ENCODE measurements at regions not wholly inside any gene's neighbourhood (a gene's known extent, or its start where the extent isn't known, plus 50 kb on each side); places are given as distances from the start of the nearest gene placed in this dataset.

DNA sequence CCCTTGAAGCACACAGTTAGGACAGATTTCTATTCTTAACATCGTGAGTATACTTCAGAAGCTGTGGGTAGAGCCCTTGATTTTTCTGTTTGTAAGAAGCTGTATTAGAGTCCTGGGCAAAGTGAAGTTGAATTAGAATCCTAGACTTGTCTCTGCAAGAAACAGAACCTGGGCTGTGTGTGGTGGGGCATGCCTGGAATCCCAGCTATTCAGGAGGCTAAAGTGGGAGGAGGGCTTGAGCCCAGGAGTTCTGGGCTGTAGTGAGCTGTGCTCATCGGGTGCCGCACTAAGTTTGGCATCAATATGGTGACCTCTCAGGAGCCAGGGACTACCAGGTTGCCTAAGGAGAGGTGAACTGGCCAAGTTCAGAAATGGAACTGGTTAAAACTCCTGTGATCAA, 183.4 kb downstream of the GNAI1 start:
- TF ChIP-seq, protein P1, sequence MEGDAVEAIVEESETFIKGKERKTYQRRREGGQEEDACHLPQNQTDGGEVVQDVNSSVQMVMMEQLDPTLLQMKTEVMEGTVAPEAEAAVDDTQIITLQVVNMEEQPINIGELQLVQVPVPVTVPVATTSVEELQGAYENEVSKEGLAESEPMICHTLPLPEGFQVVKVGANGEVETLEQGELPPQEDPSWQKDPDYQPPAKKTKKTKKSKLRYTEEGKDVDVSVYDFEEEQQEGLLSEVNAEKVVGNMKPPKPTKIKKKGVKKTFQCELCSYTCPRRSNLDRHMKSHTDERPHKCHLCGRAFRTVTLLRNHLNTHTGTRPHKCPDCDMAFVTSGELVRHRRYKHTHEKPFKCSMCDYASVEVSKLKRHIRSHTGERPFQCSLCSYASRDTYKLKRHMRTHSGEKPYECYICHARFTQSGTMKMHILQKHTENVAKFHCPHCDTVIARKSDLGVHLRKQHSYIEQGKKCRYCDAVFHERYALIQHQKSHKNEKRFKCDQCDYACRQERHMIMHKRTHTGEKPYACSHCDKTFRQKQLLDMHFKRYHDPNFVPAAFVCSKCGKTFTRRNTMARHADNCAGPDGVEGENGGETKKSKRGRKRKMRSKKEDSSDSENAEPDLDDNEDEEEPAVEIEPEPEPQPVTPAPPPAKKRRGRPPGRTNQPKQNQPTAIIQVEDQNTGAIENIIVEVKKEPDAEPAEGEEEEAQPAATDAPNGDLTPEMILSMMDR (IDR thresholded peaks at IDR 0.05; ENCODE audit: insufficient read depth, low read depth, low read length) = no peak
- TF ChIP-seq EZH2 (IDR thresholded peaks at IDR 0.05; ENCODE audit: insufficient read depth, low read length) = no peak
- no peak for FAIRE-seq
- Histone ChIP-seq H3K9ac (ENCODE audit: low read length) (no peak overlapping the region), H3K79me2 (ENCODE audit: insufficient read depth, low read length) (no peaks in the 10 kb centered on the region), H3K4me1 (ENCODE audit: insufficient read depth, low read length) (no peaks in the 10 kb centered on the region), H3K9me3 (ENCODE audit: insufficient read depth, low read depth, low read length) (no peaks in the 10 kb centered on the region), H2AFZ (ENCODE audit: low read depth, low read length) (no peak overlapping the region), H3K4me2 (ENCODE audit: low read length) (no peak overlapping the region), H4K20me1 (ENCODE audit: insufficient read depth, low read length) (no peaks in the 10 kb centered on the region), H3K4me3 (ENCODE audit: insufficient read depth, low read depth, low read length) (no peak overlapping the region), H3K36me3 (ENCODE audit: insufficient read depth, low read length) (no peaks in the 10 kb centered on the region), H3K27ac (ENCODE audit: low read depth, low read length) (no peak overlapping the region), H3K27me3 (ENCODE audit: insufficient read depth, low read length) (no peaks in the 10 kb centered on the region)
- peaks cover 4% of the 10 kb centered on the region for H3K27me3 Mint-ChIP-seq (ENCODE audit: low read depth, unreplicated experiment)
- peak overlapping the region; percentile 50 for H3K27ac Mint-ChIP-seq (ENCODE audit: unreplicated experiment)
- no peak overlapping the region for H3K4me3 Mint-ChIP-seq (ENCODE audit: unreplicated experiment)
- no peak for DNase-seq (ENCODE audit: low read depth)
- peaks cover 10% of the 10 kb centered on the region for H3K9me3 Mint-ChIP-seq (ENCODE audit: unreplicated experiment)
- no peaks in the 10 kb centered on the region for H3K36me3 Mint-ChIP-seq (ENCODE audit: low read depth, unreplicated experiment)
- H3K4me1 Mint-ChIP-seq (ENCODE audit: low read depth, unreplicated experiment) = peaks cover 8% of the 10 kb centered on the region

DNA sequence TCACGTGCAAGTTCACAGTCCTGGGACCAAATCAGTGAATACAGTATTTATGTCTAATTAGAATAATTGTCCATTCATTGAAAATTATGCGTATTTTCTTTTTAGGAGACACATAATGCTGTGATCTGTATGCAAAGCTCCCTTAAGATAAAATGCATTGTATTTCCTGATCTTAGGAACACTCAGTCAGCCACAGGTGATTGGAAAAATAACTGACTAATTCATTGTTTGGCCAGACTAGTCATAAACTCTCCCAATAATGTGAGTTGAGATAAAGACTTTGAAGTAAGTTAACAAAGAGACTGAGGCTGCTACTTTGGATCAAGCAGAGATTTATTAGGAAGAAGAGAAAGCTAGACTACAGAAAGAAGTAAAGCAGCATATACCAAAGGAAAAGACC, 182.2 kb downstream of the GNAI1 start:
- no peak for TF ChIP-seq EZH2 (IDR thresholded peaks at IDR 0.05; ENCODE audit: insufficient read depth, low read length)
- TF ChIP-seq, protein P1 (IDR thresholded peaks at IDR 0.05; ENCODE audit: insufficient read depth, low read depth, low read length) = no peak
- peaks cover 10% of the 10 kb centered on the region for H3K9me3 Mint-ChIP-seq (ENCODE audit: unreplicated experiment)
- Histone ChIP-seq H3K79me2 (ENCODE audit: insufficient read depth, low read length) (no peaks in the 10 kb centered on the region), H3K4me2 (ENCODE audit: low read length) (no peak overlapping the region), H3K4me1 (ENCODE audit: insufficient read depth, low read length) (peaks cover 8% of the 10 kb centered on the region), H3K4me3 (ENCODE audit: insufficient read depth, low read depth, low read length) (no peak overlapping the region), H3K27me3 (ENCODE audit: insufficient read depth, low read length) (no peaks in the 10 kb centered on the region), H3K9ac (ENCODE audit: low read length) (no peak overlapping the region), H3K36me3 (ENCODE audit: insufficient read depth, low read length) (no peaks in the 10 kb centered on the region), H3K27ac (ENCODE audit: low read depth, low read length) (no peak overlapping the region), H4K20me1 (ENCODE audit: insufficient read depth, low read length) (no peaks in the 10 kb centered on the region), H3K9me3 (ENCODE audit: insufficient read depth, low read depth, low read length) (no peaks in the 10 kb centered on the region), H2AFZ (ENCODE audit: low read depth, low read length) (no peak overlapping the region)
- DNase-seq (ENCODE audit: low read depth) (no peak), FAIRE-seq (no peak)
- H3K36me3 Mint-ChIP-seq (ENCODE audit: low read depth, unreplicated experiment) = no peaks in the 10 kb centered on the region
- H3K4me1 Mint-ChIP-seq (ENCODE audit: low read depth, unreplicated experiment) = peaks cover 11% of the 10 kb centered on the region
- peaks cover 4% of the 10 kb centered on the region for H3K27me3 Mint-ChIP-seq (ENCODE audit: low read depth, unreplicated experiment)
- H3K27ac Mint-ChIP-seq (ENCODE audit: unreplicated experiment) = no peak overlapping the region
- H3K4me3 Mint-ChIP-seq (ENCODE audit: unreplicated experiment) = no peak overlapping the region

DNA sequence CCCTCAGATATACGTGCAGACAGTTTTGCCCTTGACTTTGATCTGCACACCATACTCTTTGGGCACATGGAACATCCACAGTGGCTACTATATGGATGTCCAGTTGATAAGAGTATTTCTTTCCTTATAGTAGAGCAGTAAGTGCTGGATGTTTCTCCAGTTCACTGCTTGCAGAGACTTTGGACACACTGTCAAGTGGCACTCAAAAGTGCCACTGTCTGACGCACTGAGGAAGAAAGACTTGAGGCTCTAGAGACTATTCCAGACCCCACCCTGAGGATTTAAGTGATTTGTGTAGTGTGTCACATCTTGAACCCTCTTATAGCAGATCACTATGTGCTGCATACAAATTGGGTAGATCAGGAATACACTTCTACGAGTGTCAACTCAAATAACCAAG, 179.1 kb downstream of the GNAI1 start:
- Histone ChIP-seq H3K36me3 (ENCODE audit: insufficient read depth, low read length) (no peaks in the 10 kb centered on the region), H3K79me2 (ENCODE audit: insufficient read depth, low read length) (no peaks in the 10 kb centered on the region), H2AFZ (ENCODE audit: low read depth, low read length) (no peak overlapping the region), H4K20me1 (ENCODE audit: insufficient read depth, low read length) (no peaks in the 10 kb centered on the region), H3K27ac (ENCODE audit: low read depth, low read length) (no peak overlapping the region), H3K9ac (ENCODE audit: low read length) (no peak overlapping the region), H3K27me3 (ENCODE audit: insufficient read depth, low read length) (no peaks in the 10 kb centered on the region), H3K4me3 (ENCODE audit: insufficient read depth, low read depth, low read length) (no peak overlapping the region), H3K9me3 (ENCODE audit: insufficient read depth, low read depth, low read length) (no peaks in the 10 kb centered on the region), H3K4me2 (ENCODE audit: low read length) (no peak overlapping the region), H3K4me1 (ENCODE audit: insufficient read depth, low read length) (peaks cover 11% of the 10 kb centered on the region)
- Mint-ChIP-seq H3K9me3 (ENCODE audit: unreplicated experiment) (peaks cover 10% of the 10 kb centered on the region), H3K4me3 (ENCODE audit: unreplicated experiment) (no peak overlapping the region), H3K27ac (ENCODE audit: unreplicated experiment) (no peak overlapping the region), H3K36me3 (ENCODE audit: low read depth, unreplicated experiment) (no peaks in the 10 kb centered on the region), H3K27me3 (ENCODE audit: low read depth, unreplicated experiment) (peaks cover 4% of the 10 kb centered on the region), H3K4me1 (ENCODE audit: low read depth, unreplicated experiment) (peaks cover 11% of the 10 kb centered on the region)
- DNase-seq (ENCODE audit: low read depth) = no peak
- no peak for TF ChIP-seq EZH2 (IDR thresholded peaks at IDR 0.05; ENCODE audit: insufficient read depth, low read length)
- TF ChIP-seq, protein P1 (IDR thresholded peaks at IDR 0.05; ENCODE audit: insufficient read depth, low read depth, low read length) = no peak
- FAIRE-seq = no peak

All from astrocyte (in vitro differentiated cells and primary cell).